ENCODE measurements at regions not wholly inside any gene's neighbourhood (a gene's known extent, or its start where the extent isn't known, plus 50 kb on each side); places are given as distances from the start of the nearest gene placed in this dataset.

GRCh38 chr6:169863710-169864109, 112.3 kb downstream of the ERMARD start:
- Mint-ChIP-seq H3K4me3 (ENCODE audit: unreplicated experiment) (no peak overlapping the region), H3K36me3 (ENCODE audit: low read depth, unreplicated experiment) (no peaks in the 10 kb centered on the region), H3K4me1 (ENCODE audit: low read depth, unreplicated experiment) (no peaks in the 10 kb centered on the region), H3K27me3 (ENCODE audit: low read depth, unreplicated experiment) (peaks cover 33% of the 10 kb centered on the region), H3K9me3 (ENCODE audit: unreplicated experiment) (no peaks in the 10 kb centered on the region), H3K27ac (ENCODE audit: unreplicated experiment) (no peak overlapping the region)
- H3K27me3 ChIP-seq (ENCODE audit: insufficient read depth, low read length) = no peaks in the 10 kb centered on the region
- no peak overlapping the region for H3K9ac ChIP-seq (ENCODE audit: low read length)
- H3K4me1 ChIP-seq (ENCODE audit: insufficient read depth, low read length) = no peaks in the 10 kb centered on the region
- no peak overlapping the region for H3K4me2 ChIP-seq (ENCODE audit: low read length)
- H2AFZ ChIP-seq (ENCODE audit: low read depth, low read length) = no peak overlapping the region
- no peak for FAIRE-seq
- H4K20me1 ChIP-seq (ENCODE audit: insufficient read depth, low read length) = no peaks in the 10 kb centered on the region
- no peaks in the 10 kb centered on the region for H3K36me3 ChIP-seq (ENCODE audit: insufficient read depth, low read length)
- no peaks in the 10 kb centered on the region for H3K79me2 ChIP-seq (ENCODE audit: insufficient read depth, low read length)
- no peak for DNase-seq (ENCODE audit: low read depth)
- H3K9me3 ChIP-seq (ENCODE audit: insufficient read depth, low read depth, low read length) = peaks cover 8% of the 10 kb centered on the region
- TF ChIP-seq EZH2 (IDR thresholded peaks at IDR 0.05; ENCODE audit: insufficient read depth, low read length) (no peak), CTCF (IDR thresholded peaks at IDR 0.05; ENCODE audit: insufficient read depth, low read depth, low read length) (no peak)
- no peak overlapping the region for H3K4me3 ChIP-seq (ENCODE audit: insufficient read depth, low read depth, low read length)
- H3K27ac ChIP-seq (ENCODE audit: low read depth, low read length) = no peak overlapping the region

- Histone ChIP-seq H3K9me3 (ENCODE audit: insufficient read depth, low read depth, low read length) (peaks cover 13% of the 10 kb centered on the region), H2AFZ (ENCODE audit: low read depth, low read length) (no peak overlapping the region), H4K20me1 (ENCODE audit: insufficient read depth, low read length) (no peaks in the 10 kb centered on the region), H3K27ac (ENCODE audit: low read depth, low read length) (no peak overlapping the region), H3K9ac (ENCODE audit: low read length) (no peak overlapping the region), H3K4me1 (ENCODE audit: insufficient read depth, low read length) (no peaks in the 10 kb centered on the region), H3K4me3 (ENCODE audit: insufficient read depth, low read depth, low read length) (no peak overlapping the region), H3K36me3 (ENCODE audit: insufficient read depth, low read length) (no peaks in the 10 kb centered on the region), H3K79me2 (ENCODE audit: insufficient read depth, low read length) (no peaks in the 10 kb centered on the region), H3K27me3 (ENCODE audit: insufficient read depth, low read length) (no peaks in the 10 kb centered on the region), H3K4me2 (ENCODE audit: low read length) (no peak overlapping the region)
- H3K27me3 Mint-ChIP-seq (ENCODE audit: low read depth, unreplicated experiment) = peaks cover 30% of the 10 kb centered on the region
- DNase-seq (ENCODE audit: low read depth) (no peak), FAIRE-seq (no peak)
- no peaks in the 10 kb centered on the region for H3K4me1 Mint-ChIP-seq (ENCODE audit: low read depth, unreplicated experiment)
- TF ChIP-seq EZH2 (IDR thresholded peaks at IDR 0.05; ENCODE audit: insufficient read depth, low read length) = no peak
- no peak for TF ChIP-seq CTCF (IDR thresholded peaks at IDR 0.05; ENCODE audit: insufficient read depth, low read depth, low read length)
- no peaks in the 10 kb centered on the region for H3K36me3 Mint-ChIP-seq (ENCODE audit: low read depth, unreplicated experiment)
- H3K27ac Mint-ChIP-seq (ENCODE audit: unreplicated experiment) = no peak overlapping the region
- H3K9me3 Mint-ChIP-seq (ENCODE audit: unreplicated experiment) = no peaks in the 10 kb centered on the region
- H3K4me3 Mint-ChIP-seq (ENCODE audit: unreplicated experiment) = no peak overlapping the region
Measured at GRCh38 chr6:169862892-169863525, 111.6 kb downstream of the ERMARD start.

Data from astrocyte (in vitro differentiated cells and primary cell).